Stimulated activated CD4-positive, alpha-beta T cell treated with anti-CD3 and anti-CD28 coated beads, Interleukin-4, amount 100 ng/mL, for 24 hours (primary cell): ENCODE measurements at regions not wholly inside any gene's neighbourhood (a gene's known extent, or its start where the extent isn't known, plus 50 kb on each side); places are given as distances from the start of the nearest gene placed in this dataset.
"Not testable (repeated sequence)": the region's sequence is repeated elsewhere in the genome, so short reads cannot be mapped to it uniquely, and the experiment has no call there.

Experiments used
- DNase-seq: peaks from one replicate; pipeline ENCODE4 v3.0.0-alpha.2; 2020

GRCh38 chr2:59195851-59196250 is 954.7 kb upstream of the FANCL start:
- DNase-seq = no peak

GRCh38 chr2:59191781-59192180 is 950.7 kb upstream of the FANCL start:
- no peak for DNase-seq

- DNase-seq = no peak
Measured at GRCh38 chr2:59190518-59190917, 949.4 kb upstream of the FANCL start.

GRCh38 chr2:59184276-59185020 is 943.3 kb upstream of the FANCL start:
- DNase-seq = no peak

GRCh38 chr2:59183070-59183469 is 941.9 kb upstream of the FANCL start:
- DNase-seq = no peak

GRCh38 chr2:59182249-59182648 is 941.1 kb upstream of the FANCL start:
- no peak for DNase-seq

GRCh38 chr2:59181347-59181746 is 940.2 kb upstream of the FANCL start:
- no peak for DNase-seq

- no peak for DNase-seq
Measured at GRCh38 chr2:59180621-59181020, 939.5 kb upstream of the FANCL start.

GRCh38 chr2:59180111-59180510 is 939.0 kb upstream of the FANCL start:
- no peak for DNase-seq

- no peak for DNase-seq
Measured at GRCh38 chr2:59177748-59178147, 936.6 kb upstream of the FANCL start.

- no peak for DNase-seq
Measured at GRCh38 chr2:59176737-59177136, 935.6 kb upstream of the FANCL start.

GRCh38 chr2:59174536-59175243 is 933.6 kb upstream of the FANCL start:
- DNase-seq = no peak

GRCh38 chr2:59173325-59173724 is 932.2 kb upstream of the FANCL start:
- DNase-seq = no peak

- DNase-seq = no peak
Measured at GRCh38 chr2:59171019-59171418, 929.9 kb upstream of the FANCL start.

- DNase-seq = no peak
Measured at GRCh38 chr2:59168766-59169165, 927.6 kb upstream of the FANCL start.

GRCh38 chr2:59167514-59167913 is 926.4 kb upstream of the FANCL start:
- no peak for DNase-seq

- not testable (repeated sequence) for DNase-seq
Measured at GRCh38 chr2:59157908-59158307, 916.8 kb upstream of the FANCL start.

- DNase-seq = no peak
Measured at GRCh38 chr2:59151805-59152204, 910.7 kb upstream of the FANCL start.

- no peak for DNase-seq
Measured at GRCh38 chr2:59150217-59150849, 909.2 kb upstream of the FANCL start.

- DNase-seq = no peak
Measured at GRCh38 chr2:59149271-59149670, 908.1 kb upstream of the FANCL start.

- DNase-seq = no peak
Measured at GRCh38 chr2:59112258-59112657, 871.1 kb upstream of the FANCL start.

GRCh38 chr2:59096973-59097372 is 855.8 kb upstream of the FANCL start:
- DNase-seq = no peak

GRCh38 chr2:59093571-59093970 is 852.4 kb upstream of the FANCL start:
- DNase-seq = no peak

GRCh38 chr2:59084326-59084725 is 843.2 kb upstream of the FANCL start:
- DNase-seq = no peak
